ENCODE measurements at regions not wholly inside any gene's neighbourhood (a gene's known extent, or its start where the extent isn't known, plus 50 kb on each side); places are given as distances from the start of the nearest gene placed in this dataset.

- Histone ChIP-seq H3K4me3 (ENCODE audit: low read depth, low read length) (no peak overlapping the region), H3K9me3 (ENCODE audit: control insufficient read depth, insufficient read depth, low read length) (no peaks in the 10 kb centered on the region), H3K9ac (ENCODE audit: low read depth, low read length) (no peak overlapping the region), H3K4me1 (ENCODE audit: control insufficient read depth, insufficient read depth, low read length) (peaks cover 20% of the 10 kb centered on the region), H3K27me3 (ENCODE audit: control insufficient read depth, insufficient read depth, low read length) (no peaks in the 10 kb centered on the region), H3K36me3 (ENCODE audit: control insufficient read depth, insufficient read depth, low read length) (no peaks in the 10 kb centered on the region), H3K27ac (ENCODE audit: low read depth, low read length) (no peak overlapping the region)
Measured at GRCh38 chr9:14428781-14429230, 114.9 kb upstream of the NFIB start.

DNA sequence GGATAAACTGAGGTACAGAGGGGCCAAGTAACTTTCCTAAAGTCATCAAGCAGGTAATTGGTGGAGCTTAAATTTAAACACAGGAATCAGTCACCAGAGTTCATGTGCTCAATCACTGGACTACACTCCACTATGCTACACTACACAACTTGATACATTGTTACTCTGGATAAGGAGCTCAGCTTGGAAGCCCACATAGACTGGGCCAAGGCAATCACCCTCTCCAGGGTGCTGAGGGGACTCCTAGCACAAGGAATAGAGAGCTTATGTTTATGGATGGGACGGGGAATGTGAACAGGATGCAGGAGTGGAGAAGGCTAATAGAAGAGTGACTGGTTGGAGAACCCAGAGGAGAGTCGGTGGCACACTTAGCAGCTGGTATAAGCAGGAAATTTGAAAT, 113.5 kb upstream of the NFIB start:
- H3K4me1 ChIP-seq (ENCODE audit: control insufficient read depth, insufficient read depth, low read length) = peaks cover 30% of the 10 kb centered on the region
- H3K4me3 ChIP-seq (ENCODE audit: low read depth, low read length) = no peak overlapping the region
- no peak overlapping the region for H3K9ac ChIP-seq (ENCODE audit: low read depth, low read length)
- H3K9me3 ChIP-seq (ENCODE audit: control insufficient read depth, insufficient read depth, low read length) = no peaks in the 10 kb centered on the region
- H3K27ac ChIP-seq (ENCODE audit: low read depth, low read length) = no peak overlapping the region
- no peaks in the 10 kb centered on the region for H3K36me3 ChIP-seq (ENCODE audit: control insufficient read depth, insufficient read depth, low read length)
- H3K27me3 ChIP-seq (ENCODE audit: control insufficient read depth, insufficient read depth, low read length) = no peaks in the 10 kb centered on the region

- peak overlapping the region; percentile 60 for H3K27ac ChIP-seq (ENCODE audit: low read depth, low read length)
Measured at GRCh38 chr9:14424983-14425382, 111.0 kb upstream of the NFIB start.

GRCh38 chr9:14424289-14424688, 110.3 kb upstream of the NFIB start:
- no peak overlapping the region; the same call in 1 of the 2 replicates for H3K9ac ChIP-seq (ENCODE audit: low read depth, low read length)
- peaks cover 56% of the 10 kb centered on the region for H3K4me1 ChIP-seq (ENCODE audit: control insufficient read depth, insufficient read depth, low read length)
- peak overlapping the region; percentile 60 for H3K27ac ChIP-seq (ENCODE audit: low read depth, low read length)
- H3K9me3 ChIP-seq (ENCODE audit: control insufficient read depth, insufficient read depth, low read length) = no peaks in the 10 kb centered on the region
- H3K27me3 ChIP-seq (ENCODE audit: control insufficient read depth, insufficient read depth, low read length) = no peaks in the 10 kb centered on the region
- H3K4me3 ChIP-seq (ENCODE audit: low read depth, low read length) = peak overlapping the region; percentile 18; the same call in 1 of the 2 replicates
- no peaks in the 10 kb centered on the region for H3K36me3 ChIP-seq (ENCODE audit: control insufficient read depth, insufficient read depth, low read length)

More at GRCh38 chr9:14424983-14425382, 111.0 kb upstream of the NFIB start:
- H3K9ac ChIP-seq (ENCODE audit: low read depth, low read length) = no peak overlapping the region
- no peaks in the 10 kb centered on the region for H3K27me3 ChIP-seq (ENCODE audit: control insufficient read depth, insufficient read depth, low read length)
- H3K4me3 ChIP-seq (ENCODE audit: low read depth, low read length) = no peak overlapping the region
- no peaks in the 10 kb centered on the region for H3K36me3 ChIP-seq (ENCODE audit: control insufficient read depth, insufficient read depth, low read length)
- H3K9me3 ChIP-seq (ENCODE audit: control insufficient read depth, insufficient read depth, low read length) = no peaks in the 10 kb centered on the region
- peaks cover 51% of the 10 kb centered on the region for H3K4me1 ChIP-seq (ENCODE audit: control insufficient read depth, insufficient read depth, low read length)

DNA sequence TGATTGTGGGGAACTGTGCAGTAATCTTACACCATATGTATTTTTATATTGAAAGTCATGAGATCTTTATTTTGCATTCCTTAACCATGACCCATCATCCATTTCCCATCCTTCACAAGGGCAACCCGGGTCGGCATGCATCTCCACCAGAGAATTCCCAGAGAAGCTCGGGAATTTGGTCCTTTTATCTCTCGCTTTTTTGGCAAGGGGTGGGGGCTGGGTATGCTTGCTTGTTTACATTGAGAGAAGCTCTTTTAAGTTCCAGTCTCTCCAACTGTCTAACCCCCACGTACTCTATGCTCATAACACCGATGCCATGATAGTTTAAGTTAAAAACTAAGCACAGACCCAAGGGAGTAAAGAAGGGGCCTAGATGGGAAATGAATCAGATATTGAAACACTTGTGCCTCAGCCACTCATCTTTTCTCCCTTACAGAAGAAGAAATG, 109.9 kb upstream of the NFIB start:
- peak overlapping the region; percentile 60 for H3K27ac ChIP-seq (ENCODE audit: low read depth, low read length)
- H3K4me1 ChIP-seq (ENCODE audit: control insufficient read depth, insufficient read depth, low read length) = peaks cover 61% of the 10 kb centered on the region
- no peaks in the 10 kb centered on the region for H3K36me3 ChIP-seq (ENCODE audit: control insufficient read depth, insufficient read depth, low read length)
- 0 out of 2 replicates have a peak overlapping the region, but pooled peaks have one; percentile 11 for H3K4me3 ChIP-seq (ENCODE audit: low read depth, low read length)
- no peak overlapping the region; the same call in 1 of the 2 replicates for H3K9ac ChIP-seq (ENCODE audit: low read depth, low read length)
- H3K9me3 ChIP-seq (ENCODE audit: control insufficient read depth, insufficient read depth, low read length) = no peaks in the 10 kb centered on the region
- no peaks in the 10 kb centered on the region for H3K27me3 ChIP-seq (ENCODE audit: control insufficient read depth, insufficient read depth, low read length)

DNA sequence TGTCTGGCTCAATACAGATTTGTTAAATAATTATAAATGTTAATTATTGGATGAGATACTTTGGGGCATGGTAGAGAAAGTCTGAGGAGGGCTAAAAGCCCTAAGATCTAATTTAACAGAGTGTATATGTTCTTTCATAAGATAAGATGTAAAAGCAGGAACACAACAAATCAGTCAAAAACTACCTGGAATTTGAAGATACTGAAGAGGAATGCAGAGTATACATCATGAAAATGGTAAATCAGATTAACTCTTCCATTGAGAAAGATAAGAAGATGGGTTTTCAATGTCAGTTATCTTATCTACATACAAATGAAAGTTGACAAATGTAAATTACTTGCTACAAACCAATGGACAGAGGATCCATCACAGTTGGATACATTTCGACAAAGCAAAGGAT, 107.3 kb upstream of the NFIB start:
- Histone ChIP-seq H3K9ac (ENCODE audit: low read depth, low read length) (no peak overlapping the region), H3K4me1 (ENCODE audit: control insufficient read depth, insufficient read depth, low read length) (peaks cover 66% of the 10 kb centered on the region), H3K36me3 (ENCODE audit: control insufficient read depth, insufficient read depth, low read length) (no peaks in the 10 kb centered on the region), H3K4me3 (ENCODE audit: low read depth, low read length) (no peak overlapping the region), H3K27ac (ENCODE audit: low read depth, low read length) (peak overlapping the region; percentile 88), H3K9me3 (ENCODE audit: control insufficient read depth, insufficient read depth, low read length) (no peaks in the 10 kb centered on the region), H3K27me3 (ENCODE audit: control insufficient read depth, insufficient read depth, low read length) (no peaks in the 10 kb centered on the region)

- no peaks in the 10 kb centered on the region for H3K9me3 ChIP-seq (ENCODE audit: control insufficient read depth, insufficient read depth, low read length)
- peak overlapping the region; percentile 65 for H3K27ac ChIP-seq (ENCODE audit: low read depth, low read length)
- H3K4me1 ChIP-seq (ENCODE audit: control insufficient read depth, insufficient read depth, low read length) = peaks cover 55% of the 10 kb centered on the region
- no peak overlapping the region for H3K4me3 ChIP-seq (ENCODE audit: low read depth, low read length)
- no peaks in the 10 kb centered on the region for H3K36me3 ChIP-seq (ENCODE audit: control insufficient read depth, insufficient read depth, low read length)
- H3K9ac ChIP-seq (ENCODE audit: low read depth, low read length) = no peak overlapping the region
- no peaks in the 10 kb centered on the region for H3K27me3 ChIP-seq (ENCODE audit: control insufficient read depth, insufficient read depth, low read length)
Measured at GRCh38 chr9:14418941-14419937, 105.3 kb upstream of the NFIB start.

DNA sequence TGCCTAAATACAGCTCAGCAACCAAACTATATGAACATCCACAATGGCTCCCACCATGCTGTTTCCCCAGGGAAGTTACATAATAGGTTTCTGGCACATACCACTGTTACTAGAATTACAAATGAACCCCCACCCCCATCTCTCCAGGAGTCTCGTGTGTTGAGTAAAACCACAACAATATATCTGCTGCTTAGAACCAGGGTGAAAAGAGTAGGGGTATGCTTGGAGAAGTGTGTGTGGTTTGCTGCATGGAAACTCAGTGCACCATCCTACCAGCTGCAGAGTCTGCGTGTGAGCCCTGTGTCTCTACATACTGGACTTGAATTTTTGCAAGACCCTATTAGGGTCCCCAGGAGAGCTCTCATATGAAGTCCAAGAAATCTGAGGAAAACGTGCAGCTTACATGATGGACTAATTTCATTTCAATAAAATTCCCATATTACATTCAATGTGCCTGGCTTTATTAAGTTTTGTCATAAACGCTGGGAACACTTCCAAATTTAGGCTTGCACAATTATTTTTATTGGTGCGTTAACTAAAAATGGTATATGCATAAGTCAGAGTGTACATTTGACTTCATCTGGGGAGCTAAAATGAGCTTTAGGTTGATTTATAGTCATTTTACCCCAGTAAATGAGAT, 104.5 kb upstream of the NFIB start:
- no peaks in the 10 kb centered on the region for H3K36me3 ChIP-seq (ENCODE audit: control insufficient read depth, insufficient read depth, low read length)
- H3K4me1 ChIP-seq (ENCODE audit: control insufficient read depth, insufficient read depth, low read length) = peaks cover 47% of the 10 kb centered on the region
- H3K27me3 ChIP-seq (ENCODE audit: control insufficient read depth, insufficient read depth, low read length) = no peaks in the 10 kb centered on the region
- no peak overlapping the region for H3K9ac ChIP-seq (ENCODE audit: low read depth, low read length)
- no peaks in the 10 kb centered on the region for H3K9me3 ChIP-seq (ENCODE audit: control insufficient read depth, insufficient read depth, low read length)
- peak overlapping the region; percentile 65 for H3K27ac ChIP-seq (ENCODE audit: low read depth, low read length)
- no peak overlapping the region for H3K4me3 ChIP-seq (ENCODE audit: low read depth, low read length)

GRCh38 chr9:14417237-14417636, 103.3 kb upstream of the NFIB start:
- no peak overlapping the region for H3K27ac ChIP-seq (ENCODE audit: low read depth, low read length)
- no peak overlapping the region for H3K9ac ChIP-seq (ENCODE audit: low read depth, low read length)
- no peaks in the 10 kb centered on the region for H3K36me3 ChIP-seq (ENCODE audit: control insufficient read depth, insufficient read depth, low read length)
- H3K27me3 ChIP-seq (ENCODE audit: control insufficient read depth, insufficient read depth, low read length) = no peaks in the 10 kb centered on the region
- H3K4me1 ChIP-seq (ENCODE audit: control insufficient read depth, insufficient read depth, low read length) = peaks cover 39% of the 10 kb centered on the region
- H3K9me3 ChIP-seq (ENCODE audit: control insufficient read depth, insufficient read depth, low read length) = no peaks in the 10 kb centered on the region
- H3K4me3 ChIP-seq (ENCODE audit: low read depth, low read length) = no peak overlapping the region

DNA sequence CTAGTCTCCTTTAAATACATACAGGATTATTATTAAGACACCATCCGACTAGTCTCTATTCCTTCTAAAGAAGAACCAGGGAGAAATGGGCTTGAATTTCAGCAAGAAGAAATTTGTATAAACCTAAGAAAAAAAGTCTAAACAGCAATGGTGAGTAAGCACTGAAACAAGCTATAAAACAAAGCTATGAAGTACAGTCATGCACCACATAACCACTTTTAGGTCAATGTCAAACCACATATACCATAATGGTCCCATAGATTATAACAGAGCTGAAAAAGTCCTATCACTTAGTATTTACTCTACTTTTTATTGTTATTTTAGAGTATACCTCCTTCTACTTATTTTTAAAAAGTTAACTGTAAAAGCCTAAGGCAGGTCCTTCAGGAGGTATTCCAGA, 102.0 kb upstream of the NFIB start:
- peaks cover 26% of the 10 kb centered on the region for H3K4me1 ChIP-seq (ENCODE audit: control insufficient read depth, insufficient read depth, low read length)
- no peak overlapping the region for H3K27ac ChIP-seq (ENCODE audit: low read depth, low read length)
- no peaks in the 10 kb centered on the region for H3K36me3 ChIP-seq (ENCODE audit: control insufficient read depth, insufficient read depth, low read length)
- H3K27me3 ChIP-seq (ENCODE audit: control insufficient read depth, insufficient read depth, low read length) = no peaks in the 10 kb centered on the region
- no peak overlapping the region for H3K4me3 ChIP-seq (ENCODE audit: low read depth, low read length)
- H3K9me3 ChIP-seq (ENCODE audit: control insufficient read depth, insufficient read depth, low read length) = no peaks in the 10 kb centered on the region
- H3K9ac ChIP-seq (ENCODE audit: low read depth, low read length) = no peak overlapping the region

GRCh38 chr9:14413812-14414211, 99.9 kb upstream of the NFIB start:
- H3K9ac ChIP-seq (ENCODE audit: low read depth, low read length) = no peak overlapping the region
- no peaks in the 10 kb centered on the region for H3K27me3 ChIP-seq (ENCODE audit: control insufficient read depth, insufficient read depth, low read length)
- H3K27ac ChIP-seq (ENCODE audit: low read depth, low read length) = no peak overlapping the region
- peaks cover 10% of the 10 kb centered on the region for H3K4me1 ChIP-seq (ENCODE audit: control insufficient read depth, insufficient read depth, low read length)
- no peak overlapping the region for H3K4me3 ChIP-seq (ENCODE audit: low read depth, low read length)
- H3K9me3 ChIP-seq (ENCODE audit: control insufficient read depth, insufficient read depth, low read length) = no peaks in the 10 kb centered on the region
- H3K36me3 ChIP-seq (ENCODE audit: control insufficient read depth, insufficient read depth, low read length) = no peaks in the 10 kb centered on the region
